IMR-90 (cell line): ENCODE measurements at regions not wholly inside any gene's neighbourhood (a gene's known extent, or its start where the extent isn't known, plus 50 kb on each side); places are given as distances from the start of the nearest gene placed in this dataset.

Source experiments
- ATAC-seq: fragments of 200-7000 bp; cut with Tn5 transposase; 2 replicates; pipeline ENCODE4 v1.9.1; 2020; ENCODE audit warnings: low read depth, mild to moderate bottlenecking, moderate library complexity
- BruUV-seq: library from RNA; stranded (reverse); fragments of 400-500 nt; replicated peaks from 2 replicates; lab custom pipeline; 2021; lab: Mats Ljungman, UMichigan
- CTCF ChIA-PET: fragments of 300-600 bp; formaldehyde crosslinking; extraction: SDS; loops from one replicate; lab custom pipeline; 2021; ENCODE audit warnings: antibody characterized with exemption; lab: Yijun Ruan, JAX
- POLR2A ChIA-PET: fragments of 300-600 bp; sonication (Branson Sonifier 250); formaldehyde crosslinking; loops from one replicate; lab custom pipeline; 2022; ENCODE audit warnings: antibody characterized with exemption; ENCODE audit not compliant: unreplicated experiment; lab: Charles Lee
- DNase-seq: peaks from one replicate; pipeline ENCODE4 v3.0.0; 2013
- H2AFZ ChIP-seq: replicated peaks from 2 replicates; pipeline ENCODE3; 2013; ENCODE audit warnings: low read length, mild to moderate bottlenecking; ENCODE audit not compliant: poor library complexity
- H2AK5ac ChIP-seq: 2 replicates; pipeline ENCODE4 v1.6.1; 2013; ENCODE audit warnings: low read depth, low read length, inconsistent platforms
- H2AK9ac ChIP-seq: replicated peaks from 2 replicates; pipeline ENCODE3; 2013; ENCODE audit warnings: mild to moderate bottlenecking, low read depth, low read length, moderate library complexity; ENCODE audit not compliant: poor library complexity
- H2BK120ac ChIP-seq: 2 replicates; pipeline ENCODE4 v1.6.1; 2013; ENCODE audit warnings: low read depth, low read length, inconsistent platforms
- H2BK15ac ChIP-seq: 3 replicates; pipeline ENCODE4 v1.6.1; 2013; ENCODE audit warnings: low read depth, low read length, inconsistent platforms
- H2BK20ac ChIP-seq: 2 replicates; pipeline ENCODE4 v1.6.1; 2013; ENCODE audit warnings: low read depth, mild to moderate bottlenecking, inconsistent platforms, low read length, moderate library complexity
- H2BK5ac ChIP-seq: 2 replicates; pipeline ENCODE4 v1.6.1; 2013; ENCODE audit warnings: mild to moderate bottlenecking, low read depth, low read length, inconsistent platforms; ENCODE audit not compliant: poor library complexity, severe bottlenecking
- H3K14ac ChIP-seq: replicated peaks from 2 replicates; pipeline ENCODE4 v1.6.1; 2013; ENCODE audit warnings: low read depth, low read length, inconsistent platforms
- H3K18ac ChIP-seq: 2 replicates; pipeline ENCODE4 v1.6.1; 2013; ENCODE audit warnings: low read depth, low read length, control low read depth
- H3K23ac ChIP-seq: 2 replicates; pipeline ENCODE4 v1.6.1; 2013; ENCODE audit warnings: low read depth, low read length, inconsistent platforms
- H3K27ac ChIP-seq: 2 replicates; pipeline ENCODE4 v1.5.1; 2013; ENCODE audit warnings: mild to moderate bottlenecking, control low read depth, low read length; ENCODE audit not compliant: insufficient read depth
- H3K27me3 ChIP-seq: 2 replicates; pipeline ENCODE4 v1.6.1; 2013; ENCODE audit warnings: low read length; ENCODE audit not compliant: control insufficient read depth, insufficient read depth
- H3K36me3 ChIP-seq: 2 replicates; pipeline ENCODE4 v1.6.1; 2013; ENCODE audit warnings: low read length, mixed read lengths; ENCODE audit not compliant: control insufficient read depth, insufficient read depth
- H3K4ac ChIP-seq: 2 replicates; pipeline ENCODE4 v1.6.1; 2013; ENCODE audit warnings: low read depth, low read length, inconsistent platforms
- H3K4me1 ChIP-seq: 2 replicates; pipeline ENCODE4 v1.6.1; 2013; ENCODE audit warnings: low read length, mixed read lengths; ENCODE audit not compliant: control insufficient read depth, insufficient read depth
- H3K4me2 ChIP-seq: 2 replicates; pipeline ENCODE4 v1.6.1; 2013; ENCODE audit warnings: low read depth, mild to moderate bottlenecking, control low read depth, low read length, moderate library complexity
- H3K4me3 ChIP-seq: 2 replicates; pipeline ENCODE4 v1.5.1; 2013; ENCODE audit warnings: low read depth, mild to moderate bottlenecking, control low read depth, low read length, moderate library complexity; ENCODE audit not compliant: insufficient read depth
- H3K56ac ChIP-seq: 2 replicates; pipeline ENCODE4 v1.6.1; 2013; ENCODE audit warnings: low read length, inconsistent platforms; ENCODE audit not compliant: insufficient read depth; ENCODE audit errors: extremely low read depth
- H3K79me1 ChIP-seq, 2 experiments: 2 replicates each; pipeline ENCODE4 v1.6.1; 2013; ENCODE audit warnings: low read length in 2 of 2, inconsistent platforms in 1 of 2, low read depth in 1 of 2
- H3K9ac ChIP-seq: 2 replicates; pipeline ENCODE4 v1.6.1; 2013; ENCODE audit warnings: low read depth, low read length, control low read depth
- H3K9me1 ChIP-seq: 2 replicates; pipeline ENCODE4 v1.6.1; 2013; ENCODE audit warnings: low read length, inconsistent platforms; ENCODE audit not compliant: insufficient read depth
- H3K9me3 ChIP-seq: 2 replicates; pipeline ENCODE4 v1.6.1; 2013; ENCODE audit warnings: low read length; ENCODE audit not compliant: control insufficient read depth, insufficient read depth
- H4K20me1 ChIP-seq: 2 replicates; pipeline ENCODE4 v1.6.1; 2013; ENCODE audit warnings: low read length, inconsistent platforms; ENCODE audit not compliant: insufficient read depth
- H4K5ac ChIP-seq: 2 replicates; pipeline ENCODE4 v1.6.1; 2013; ENCODE audit warnings: mild to moderate bottlenecking, low read depth, low read length, control low read depth
- H4K8ac ChIP-seq, 2 experiments: 2 replicates each; pipeline ENCODE4 v1.6.1; 2013; ENCODE audit warnings: low read depth in 2 of 2, low read length in 2 of 2, control low read depth in 1 of 2, inconsistent platforms in 1 of 2
- H4K91ac ChIP-seq: 2 replicates; pipeline ENCODE4 v1.6.1; 2013; ENCODE audit warnings: low read depth, low read length, inconsistent platforms; ENCODE audit not compliant: insufficient read depth
- CHD1 ChIP-seq: IDR thresholded peaks from 2 replicates; pipeline ENCODE4 v1.6.1; 2012; ENCODE audit warnings: low read depth, low read length, improper control_type of control experiment
- MAFK ChIP-seq: IDR thresholded peaks from 2 replicates; pipeline ENCODE4 v1.6.1; 2012; ENCODE audit warnings: low read depth, low read length, improper control_type of control experiment
- POLR2A ChIP-seq: IDR thresholded peaks from 2 replicates; pipeline ENCODE4 v1.6.1; 2012; ENCODE audit warnings: mild to moderate bottlenecking, low read depth, low read length
- RAD21 ChIP-seq: IDR thresholded peaks from 2 replicates; pipeline ENCODE4 v1.6.1; 2012; ENCODE audit warnings: low read length, improper control_type of control experiment
- RFX5 ChIP-seq: IDR thresholded peaks from 2 replicates; pipeline ENCODE4 v1.8.0; 2012; ENCODE audit warnings: low read depth, mild to moderate bottlenecking, low read length, moderate library complexity
- SMC3 ChIP-seq: fragments of 150-350 bp; IDR thresholded peaks from 2 replicates; pipeline ENCODE4 v1.6.1; 2016; ENCODE audit warnings: low read depth, mild to moderate bottlenecking, antibody characterized with exemption, low read length, moderate library complexity
- USF2 ChIP-seq: fragments of 150-350 bp; IDR thresholded peaks from 2 replicates; pipeline ENCODE4 v1.6.1; 2017; ENCODE audit warnings: mild to moderate bottlenecking, antibody characterized with exemption, low read length, low read depth
- dilution Hi-C: fragments of 300-500 bp; cut with HindIII; formaldehyde crosslinking; loops from one replicate; pipeline ENCODE4 v1.14.3; 2018; ENCODE audit warnings: low sequenced_read_pairs; ENCODE audit not compliant: unreplicated experiment
- in situ Hi-C: fragments of 300-500 bp; cut with MboI; formaldehyde crosslinking; loops from 3 replicates; pipeline ENCODE4 v1.14.3; 2019; ENCODE audit warnings: low sequenced_read_pairs, inconsistent platforms, mixed read lengths
- intact Hi-C: fragments of 100-400 bp; cut with micrococcal nuclease; formaldehyde crosslinking; loops from 2 replicates; pipeline ENCODE4 v1.10.0; 2022

DNA sequence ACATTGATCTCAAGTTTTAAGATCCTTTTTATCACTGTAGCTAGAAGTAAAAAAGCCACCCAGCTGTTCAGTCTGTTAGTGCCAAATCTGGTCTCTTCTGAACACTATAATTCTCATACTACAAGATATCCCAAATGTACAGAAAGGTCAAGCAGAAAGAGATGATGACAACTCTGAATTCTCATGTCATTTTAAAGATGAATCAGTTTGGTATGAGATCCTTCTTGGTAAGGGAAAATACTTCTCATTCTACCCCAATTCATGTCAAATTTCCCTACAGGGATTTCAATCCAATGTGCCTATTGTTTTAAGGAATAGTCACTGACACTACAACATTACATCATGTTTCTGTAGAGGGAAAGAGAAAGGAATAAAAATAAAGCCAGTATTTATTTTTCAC, 184.5 kb downstream of the CPEB2 start:
- H2BK120ac ChIP-seq, result no peak overlapping the region
- H4K20me1 ChIP-seq, result no peaks in the 10 kb centered on the region
- in situ Hi-C loops, result no loop called here
- H3K56ac ChIP-seq, result no peak overlapping the region
- POLR2A ChIA-PET, result no interaction called here
- no TSS peak for BruUV-seq
- H4K8ac ChIP-seq, result no peak overlapping the region
- no peak for TF ChIP-seq MAFK
- TF ChIP-seq RAD21, result no peak
- TF ChIP-seq CHD1, result no peak
- no peak for TF ChIP-seq RFX5
- TF ChIP-seq POLR2A, result no peak
- TF ChIP-seq USF2, result no peak
- TF ChIP-seq SMC3, result no peak
- no peak overlapping the region for H3K23ac ChIP-seq
- no peak for DNase-seq
- H3K4me2 ChIP-seq, result no peak overlapping the region
- no peak overlapping the region for H3K4me3 ChIP-seq
- H3K9me3 ChIP-seq, result no peaks in the 10 kb centered on the region
- no peak overlapping the region for H2AK9ac ChIP-seq
- H2AFZ ChIP-seq, result no peak overlapping the region
- ATAC-seq, result no peak
- H4K91ac ChIP-seq, result no peak overlapping the region
- no peak overlapping the region for H3K18ac ChIP-seq
- H2BK5ac ChIP-seq, result no peak overlapping the region
- intact Hi-C loops, result no loop called here
- H2BK20ac ChIP-seq, result no peak overlapping the region
- dilution Hi-C loops, result no loop called here
- H3K4ac ChIP-seq, result no peak overlapping the region
- no peaks in the 10 kb centered on the region for H3K27me3 ChIP-seq
- no peak overlapping the region for H3K27ac ChIP-seq
- no peaks in the 10 kb centered on the region for H3K79me1 ChIP-seq
- H3K36me3 ChIP-seq, result no peaks in the 10 kb centered on the region
- H3K14ac ChIP-seq, result no peak overlapping the region
- no peaks in the 10 kb centered on the region for H3K9me1 ChIP-seq
- H4K5ac ChIP-seq, result no peak overlapping the region
- H2AK5ac ChIP-seq, result no peak overlapping the region
- H3K4me1 ChIP-seq, result peaks cover 5% of the 10 kb centered on the region
- no peak overlapping the region for H2BK15ac ChIP-seq
- H3K9ac ChIP-seq, result no peak overlapping the region
- CTCF ChIA-PET, result no interaction called here
